Retina (tissue), 1 donor: ENCODE measurements at regions not wholly inside any gene's neighbourhood (a gene's known extent, or its start where the extent isn't known, plus 50 kb on each side); places are given as distances from the start of the nearest gene placed in this dataset.
"Not testable (repeated sequence)": the region's sequence is repeated elsewhere in the genome, so short reads cannot be mapped to it uniquely, and the experiment has no call there.

Experiments
- DNase-seq: peaks from one replicate; pipeline ENCODE4 v3.0.0-alpha.2; 2016

- no peak for DNase-seq
These were observed 2183.2 kb upstream of the AGA start for GRCh38 chr4:179625406-179625805.

GRCh38 chr4:179626687-179627086 lies 2184.4 kb upstream of the AGA start:
- no peak for DNase-seq

- DNase-seq, result no peak
These were observed 2189.1 kb upstream of the AGA start for GRCh38 chr4:179631321-179631720.

- DNase-seq, result no peak
These were observed 2192.6 kb upstream of the AGA start for GRCh38 chr4:179634862-179635261.

GRCh38 chr4:179662522-179662921 lies 2220.3 kb upstream of the AGA start:
- no peak for DNase-seq

- no peak for DNase-seq
These were observed 2221.6 kb upstream of the AGA start for GRCh38 chr4:179663641-179664429.

GRCh38 chr4:179664430-179665027 lies 2222.3 kb upstream of the AGA start:
- no peak for DNase-seq

- DNase-seq, result no peak
These were observed 2224.0 kb upstream of the AGA start for GRCh38 chr4:179666226-179666625.

- no peak for DNase-seq
These were observed 2229.4 kb upstream of the AGA start for GRCh38 chr4:179671609-179672008.

- DNase-seq, result no peak
These were observed 2236.0 kb upstream of the AGA start for GRCh38 chr4:179678093-179678814.

GRCh38 chr4:179683661-179684060 lies 2241.4 kb upstream of the AGA start:
- DNase-seq, result not testable (repeated sequence)

- peak; percentile 11 for DNase-seq
These were observed 2250.0 kb upstream of the AGA start for GRCh38 chr4:179692222-179692621.

GRCh38 chr4:179695175-179695574 lies 2252.9 kb upstream of the AGA start:
- DNase-seq, result no peak

GRCh38 chr4:179698321-179698720 lies 2256.1 kb upstream of the AGA start:
- DNase-seq, result no peak

- no peak for DNase-seq
These were observed 2267.9 kb upstream of the AGA start for GRCh38 chr4:179709961-179710624.

- DNase-seq, result no peak
These were observed 2277.7 kb upstream of the AGA start for GRCh38 chr4:179719766-179720450.

- DNase-seq, result not testable (repeated sequence)
These were observed 2284.3 kb upstream of the AGA start for GRCh38 chr4:179726491-179726890.

GRCh38 chr4:179728305-179728704 lies 2286.1 kb upstream of the AGA start:
- DNase-seq, result no peak

GRCh38 chr4:179736820-179737219 lies 2294.6 kb upstream of the AGA start:
- not testable (repeated sequence) for DNase-seq

- DNase-seq, result no peak
These were observed 2296.6 kb upstream of the AGA start for GRCh38 chr4:179738822-179739221.

- peak; percentile 7 for DNase-seq
These were observed 2305.1 kb upstream of the AGA start for GRCh38 chr4:179747218-179747910.

- DNase-seq, result no peak
These were observed 2306.6 kb upstream of the AGA start for GRCh38 chr4:179748837-179749236.
